T-helper 1 cell (primary cell): ENCODE measurements at regions not wholly inside any gene's neighbourhood (a gene's known extent, or its start where the extent isn't known, plus 50 kb on each side); places are given as distances from the start of the nearest gene placed in this dataset.
"Not testable (repeated sequence)": the region's sequence is repeated elsewhere in the genome, so short reads cannot be mapped to it uniquely, and the experiment has no call there.

Experiments used
- DNase-seq, 5 donors: peaks; one replicate each; pipeline ENCODE4 v3.0.0-alpha.2; 2012 to 2020

DNA sequence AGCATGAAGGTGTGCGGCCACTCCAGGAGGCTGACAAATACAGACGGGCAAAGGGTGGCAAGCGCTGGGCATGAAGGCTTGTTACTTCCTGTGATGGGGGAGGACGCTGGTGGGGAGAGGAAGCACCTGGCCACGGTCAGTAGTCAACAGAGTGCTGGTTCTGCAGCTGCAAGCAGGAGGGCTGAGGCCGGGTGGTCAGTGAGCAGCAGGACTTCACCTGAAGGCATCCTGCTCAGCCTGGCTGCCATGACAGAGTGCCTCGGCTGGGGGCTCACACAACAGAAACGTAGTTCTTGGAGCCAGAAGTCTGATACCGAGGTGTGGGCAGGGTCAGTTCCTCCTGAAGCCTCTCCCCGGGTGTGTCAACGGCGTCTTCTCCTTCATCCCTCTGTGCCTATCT is 118.6 kb upstream of the IRX4 start:
- DNase-seq, result no peak

DNA sequence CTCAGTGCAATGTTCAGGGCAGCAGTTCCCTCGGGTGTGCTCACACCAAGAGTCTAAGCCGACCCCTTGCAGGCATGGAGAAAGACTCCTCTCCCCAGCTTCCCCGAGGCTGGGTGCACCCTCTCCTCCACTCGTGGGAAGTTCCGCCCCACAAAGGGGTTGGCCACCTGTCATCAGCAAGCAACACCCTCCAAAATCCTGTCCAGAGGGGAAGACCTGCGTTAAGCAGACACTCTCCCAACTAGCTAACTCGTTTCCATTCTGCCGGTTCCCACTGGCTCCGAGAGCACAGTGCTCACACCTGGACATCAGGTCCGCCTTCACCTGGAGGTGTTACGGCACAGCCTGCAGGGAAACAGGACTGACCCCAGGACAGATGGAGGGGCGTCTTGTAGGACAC is 117.9 kb upstream of the IRX4 start:
- no peak for DNase-seq

DNA sequence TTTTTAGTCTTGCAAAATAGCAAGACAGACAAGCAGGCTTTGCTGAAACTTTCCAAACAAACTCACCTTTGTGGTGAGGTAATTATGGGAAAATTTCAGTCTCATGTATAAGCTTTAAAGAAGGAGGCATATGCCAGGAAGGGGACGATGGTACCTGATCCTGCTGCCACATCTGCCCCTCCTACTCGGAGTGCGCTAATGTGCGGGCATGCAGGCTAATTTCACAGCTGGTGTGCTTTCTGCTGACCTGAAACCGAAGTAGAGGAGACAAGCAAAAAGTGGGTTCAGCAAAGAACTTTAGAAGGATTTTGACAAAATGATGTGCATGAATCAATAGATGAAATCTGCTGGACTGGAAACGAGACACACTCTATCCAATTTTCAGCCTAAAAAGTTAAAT is 117.1 kb upstream of the IRX4 start:
- no peak for DNase-seq

DNA sequence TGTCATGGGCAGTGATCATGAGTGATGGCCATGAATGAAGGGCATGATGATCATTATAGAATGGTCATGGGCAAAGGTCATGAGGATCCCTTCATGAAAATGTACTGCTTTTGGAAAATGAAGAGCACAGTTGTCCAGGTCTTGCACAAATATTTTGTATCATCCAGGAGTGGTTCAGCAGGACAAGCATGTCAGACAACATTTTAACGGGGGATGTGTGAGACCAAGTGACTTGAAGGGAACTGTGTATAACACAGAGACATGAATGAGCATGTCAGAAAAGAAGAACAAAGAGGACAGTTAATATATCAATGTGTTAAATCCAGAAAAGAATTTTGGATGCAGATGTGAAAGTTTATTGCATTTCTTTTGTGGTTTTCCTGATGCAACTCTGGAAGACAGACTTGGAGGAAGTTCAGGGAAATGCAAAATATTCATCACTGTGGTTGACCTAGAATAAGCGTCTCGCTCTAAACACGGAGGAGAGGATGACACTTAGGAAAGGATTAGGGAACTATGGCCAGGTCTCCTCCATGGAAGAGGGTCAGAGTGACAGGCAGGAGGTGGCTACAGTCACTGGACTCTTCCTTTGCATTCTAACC is 116.1 kb upstream of the IRX4 start:
- no peak for DNase-seq

DNA sequence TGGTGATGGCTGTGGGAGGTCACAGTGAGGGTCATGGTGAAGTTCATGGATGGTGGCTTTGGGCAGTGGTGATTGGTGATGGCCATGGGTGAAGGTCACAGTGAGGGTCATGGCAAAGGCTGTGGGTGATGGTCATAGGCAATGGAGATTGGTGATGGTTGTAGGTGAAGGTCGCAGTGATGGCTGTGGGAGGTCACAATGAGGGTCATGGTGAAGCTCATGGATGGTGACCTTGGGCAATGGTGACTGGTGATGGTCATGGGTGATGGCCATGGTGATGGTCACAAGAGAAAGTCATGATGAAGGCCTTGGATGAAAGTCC is 115.6 kb upstream of the IRX4 start:
- no peak for DNase-seq

DNA sequence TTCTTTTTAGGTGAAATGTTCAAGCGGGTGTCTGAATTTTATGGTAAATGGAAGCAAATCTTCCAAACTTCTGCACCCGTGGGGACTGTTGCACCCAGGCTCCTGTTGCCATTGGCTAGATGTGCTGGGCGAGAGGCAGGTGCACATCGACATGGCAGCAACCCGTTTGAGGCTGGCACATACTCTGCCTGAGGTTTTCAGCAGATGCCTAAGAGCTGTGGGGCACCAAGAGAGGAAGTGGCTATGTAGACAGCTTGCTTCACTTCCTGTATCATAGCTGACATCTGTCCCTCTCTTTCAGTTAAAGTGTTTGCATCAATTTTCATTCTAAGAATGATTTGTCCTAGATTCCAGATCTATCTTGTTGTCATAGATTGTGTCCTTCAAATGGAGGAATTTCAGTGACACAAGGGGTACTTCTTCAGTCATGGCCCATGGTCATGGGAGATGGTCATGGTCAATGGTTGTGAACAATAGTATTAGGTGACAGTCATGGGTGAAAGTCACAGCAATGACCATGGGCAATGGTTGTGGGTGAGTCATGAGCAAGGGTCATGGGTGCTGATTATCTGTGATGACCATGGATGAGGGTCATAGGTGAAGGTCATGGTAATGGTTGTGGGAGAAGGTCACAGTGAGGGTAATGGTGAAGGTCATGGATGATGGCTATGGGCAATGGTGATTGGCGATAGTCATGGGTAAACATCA is 115.1 kb upstream of the IRX4 start:
- peak in 1 of 5 donors; percentile 4 for DNase-seq

DNA sequence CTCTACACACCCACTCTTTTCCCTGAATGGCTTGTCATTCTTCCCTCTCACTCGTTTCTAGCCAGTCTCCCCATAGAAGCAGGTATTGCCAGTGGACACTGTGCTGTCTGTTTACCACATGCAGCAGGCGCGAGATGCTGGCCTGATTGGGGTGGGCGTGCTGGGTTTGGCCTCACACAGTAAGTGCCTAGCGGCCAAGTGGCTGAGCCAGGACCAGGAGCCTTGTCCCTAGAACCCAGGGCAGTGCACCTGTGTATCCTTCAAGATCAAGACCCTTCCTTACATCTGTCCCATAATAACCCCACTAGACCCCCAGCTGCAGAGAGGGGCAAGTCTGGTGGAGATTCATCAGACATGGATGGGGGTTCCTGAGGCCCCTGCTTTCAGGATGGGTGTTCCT is 112.8 kb upstream of the IRX4 start:
- DNase-seq, result no peak

DNA sequence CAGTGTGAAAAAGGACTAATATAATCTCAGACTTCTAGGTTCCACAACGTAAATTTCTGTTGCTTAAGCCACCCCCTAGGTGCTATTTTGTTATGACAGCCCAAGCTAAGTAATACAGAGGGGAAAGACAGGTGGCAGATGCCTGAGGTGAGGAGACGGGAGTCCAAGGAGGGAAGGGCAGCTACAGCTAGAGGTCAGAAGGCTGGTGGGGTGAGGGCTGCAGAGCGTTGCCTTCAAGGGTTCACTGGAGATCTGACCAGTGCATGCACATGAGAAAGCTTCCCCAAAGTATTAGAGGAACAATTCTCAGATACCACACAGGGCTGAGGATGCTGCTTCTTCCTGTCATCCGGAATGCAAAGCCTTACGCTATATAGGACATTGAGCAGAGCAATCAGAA is 104.7 kb upstream of the IRX4 start:
- DNase-seq, result no peak

DNA sequence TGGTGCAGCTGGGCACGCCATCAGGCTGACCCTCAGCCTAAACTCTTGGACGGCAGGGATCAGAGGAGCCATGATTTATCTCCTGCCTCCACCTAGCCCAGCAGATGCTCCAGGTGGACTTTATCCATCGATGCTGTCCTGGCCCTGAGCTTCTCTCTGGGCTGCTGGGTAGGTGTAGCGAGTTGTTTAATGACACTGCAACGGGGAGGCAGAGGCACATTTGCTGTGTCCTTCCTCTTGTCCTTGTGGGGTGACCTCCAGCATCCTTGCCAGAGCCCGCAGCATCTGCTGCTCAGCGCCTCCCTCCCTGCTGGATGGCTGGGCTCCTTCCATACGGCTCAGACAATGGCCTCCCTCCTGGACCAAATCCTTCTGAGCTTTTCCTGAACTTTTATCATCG is 103.1 kb upstream of the IRX4 start:
- no peak for DNase-seq

DNA sequence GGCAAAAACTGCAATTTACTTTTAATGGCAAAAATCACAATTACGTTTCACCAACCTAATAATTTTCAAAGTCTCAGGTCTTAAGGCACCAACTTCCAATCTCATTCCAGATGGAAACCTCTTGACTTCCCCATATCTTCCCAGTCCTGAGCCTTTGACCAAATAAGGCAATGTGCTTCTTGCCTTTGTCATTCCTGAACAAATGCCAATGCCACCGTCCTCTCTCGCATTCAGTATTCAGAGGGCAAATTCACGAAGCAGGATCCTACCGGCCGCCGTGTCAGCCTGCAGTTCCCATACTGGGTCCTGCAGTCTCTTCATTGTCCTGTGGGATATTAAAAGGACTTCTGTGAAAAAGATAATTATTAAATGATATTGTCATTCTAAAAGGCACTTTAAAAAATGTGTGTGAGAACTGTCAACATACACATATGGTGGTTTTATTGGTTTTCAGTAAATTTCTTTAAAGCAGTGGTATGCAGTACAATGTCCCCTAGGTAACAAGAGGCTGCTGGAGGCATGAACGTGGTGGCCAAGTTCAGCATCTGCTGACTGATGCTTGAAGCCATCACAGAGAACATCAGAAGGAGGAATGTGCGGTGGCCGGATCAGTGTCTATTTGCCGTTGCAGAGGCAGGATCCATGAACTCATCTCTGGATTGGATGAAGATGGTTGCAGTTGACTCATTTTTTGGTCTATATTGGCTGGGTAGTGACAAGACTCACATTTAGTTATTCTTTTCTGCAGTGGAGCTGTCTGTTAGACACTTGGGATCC is 101.4 kb upstream of the IRX4 start:
- no peak for DNase-seq

DNA sequence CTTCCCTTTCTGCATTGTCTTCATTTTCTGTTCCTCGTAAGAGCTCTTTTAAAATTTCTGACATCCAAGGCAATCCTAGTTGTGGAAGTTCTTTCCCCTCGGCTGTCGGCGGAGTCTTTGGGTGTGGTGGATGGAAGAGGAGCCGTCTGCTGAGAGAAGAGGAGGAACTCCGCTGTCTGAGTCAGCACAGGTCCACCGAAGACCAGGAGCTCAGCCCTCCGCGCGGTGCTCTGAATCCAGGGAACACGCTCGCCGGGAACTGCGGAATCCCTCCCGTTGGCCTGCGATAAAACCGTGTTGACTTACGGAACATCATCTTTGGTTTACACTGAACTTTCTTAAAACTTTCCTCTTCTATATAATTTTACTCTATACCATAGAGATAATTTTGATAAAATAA is 100.7 kb upstream of the IRX4 start:
- no peak for DNase-seq

DNA sequence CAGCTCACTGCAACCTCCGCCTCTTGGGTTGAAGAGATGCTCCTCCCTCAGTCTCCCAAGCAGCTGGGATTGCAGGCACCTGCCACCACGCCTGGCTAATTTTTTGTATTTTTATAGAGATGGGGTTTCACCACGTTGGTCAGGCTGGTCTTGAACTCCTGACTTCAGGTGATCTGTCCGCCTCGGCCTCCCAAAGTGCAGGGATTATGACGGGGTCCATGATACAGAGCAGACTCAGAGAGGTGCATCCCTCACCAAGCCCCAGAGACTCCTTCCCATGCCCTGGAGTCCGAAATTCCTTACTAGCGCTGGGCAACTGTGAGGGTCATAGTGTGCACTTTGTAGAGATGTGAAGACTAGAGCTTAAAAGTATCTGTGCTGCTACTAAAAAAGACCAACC is 99.8 kb upstream of the IRX4 start:
- DNase-seq, result not testable (repeated sequence)

DNA sequence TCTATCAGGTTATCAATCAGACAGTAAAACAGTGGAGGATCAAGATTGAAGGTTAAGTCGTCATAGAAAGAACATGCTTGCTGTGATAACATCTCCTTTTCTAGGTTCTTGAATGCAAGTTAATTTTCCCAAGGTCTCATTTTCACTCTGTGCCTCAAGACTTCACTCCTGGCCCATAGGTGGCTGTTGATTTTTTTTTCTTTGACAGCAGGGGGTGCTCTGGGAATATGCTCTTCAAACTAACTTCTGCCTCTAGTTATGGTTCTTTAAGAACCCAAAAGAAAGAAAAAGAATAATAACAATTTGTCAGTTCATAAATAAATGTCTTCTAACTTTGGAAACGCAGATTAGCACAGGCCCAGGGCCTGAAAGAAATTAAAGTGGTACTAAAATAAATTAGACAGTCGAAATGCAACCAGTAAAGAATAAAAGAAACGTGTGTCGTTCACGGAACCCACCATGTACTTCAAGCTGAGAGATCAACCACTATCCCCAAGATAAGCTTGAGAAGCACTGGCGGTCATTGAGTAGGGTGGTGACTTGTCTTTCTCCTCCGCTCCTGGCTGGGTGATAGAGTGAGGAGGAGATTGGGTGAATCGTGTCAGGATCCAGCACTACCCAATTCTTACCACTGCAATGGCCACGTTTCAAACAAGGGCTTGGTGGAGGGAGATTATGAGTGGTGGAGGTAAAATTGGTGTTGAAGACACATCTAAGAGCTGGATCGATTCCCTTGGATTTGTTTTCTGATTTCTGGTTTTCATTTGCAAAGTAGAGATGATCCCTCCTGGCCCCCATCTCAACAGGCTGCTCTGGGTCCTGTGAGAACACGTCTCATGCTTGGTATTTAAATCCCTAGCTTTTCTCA is 93.4 kb upstream of the IRX4 start:
- DNase-seq, result no peak

DNA sequence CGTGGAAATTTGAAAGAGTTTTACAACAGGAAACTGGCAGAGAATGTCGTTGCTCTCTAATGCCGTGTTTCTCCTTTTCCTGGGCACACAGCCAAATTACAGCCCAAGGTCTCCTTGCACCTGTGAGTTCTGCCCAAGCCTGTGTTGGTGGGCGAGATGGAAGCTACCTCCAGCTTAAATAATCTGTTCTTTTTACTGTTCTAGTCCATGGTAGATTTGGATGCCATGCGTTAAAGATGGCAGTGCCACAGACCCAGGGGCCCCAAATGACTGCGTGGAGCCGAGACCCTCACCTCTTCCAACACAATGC is 92.6 kb upstream of the IRX4 start:
- DNase-seq, result no peak

DNA sequence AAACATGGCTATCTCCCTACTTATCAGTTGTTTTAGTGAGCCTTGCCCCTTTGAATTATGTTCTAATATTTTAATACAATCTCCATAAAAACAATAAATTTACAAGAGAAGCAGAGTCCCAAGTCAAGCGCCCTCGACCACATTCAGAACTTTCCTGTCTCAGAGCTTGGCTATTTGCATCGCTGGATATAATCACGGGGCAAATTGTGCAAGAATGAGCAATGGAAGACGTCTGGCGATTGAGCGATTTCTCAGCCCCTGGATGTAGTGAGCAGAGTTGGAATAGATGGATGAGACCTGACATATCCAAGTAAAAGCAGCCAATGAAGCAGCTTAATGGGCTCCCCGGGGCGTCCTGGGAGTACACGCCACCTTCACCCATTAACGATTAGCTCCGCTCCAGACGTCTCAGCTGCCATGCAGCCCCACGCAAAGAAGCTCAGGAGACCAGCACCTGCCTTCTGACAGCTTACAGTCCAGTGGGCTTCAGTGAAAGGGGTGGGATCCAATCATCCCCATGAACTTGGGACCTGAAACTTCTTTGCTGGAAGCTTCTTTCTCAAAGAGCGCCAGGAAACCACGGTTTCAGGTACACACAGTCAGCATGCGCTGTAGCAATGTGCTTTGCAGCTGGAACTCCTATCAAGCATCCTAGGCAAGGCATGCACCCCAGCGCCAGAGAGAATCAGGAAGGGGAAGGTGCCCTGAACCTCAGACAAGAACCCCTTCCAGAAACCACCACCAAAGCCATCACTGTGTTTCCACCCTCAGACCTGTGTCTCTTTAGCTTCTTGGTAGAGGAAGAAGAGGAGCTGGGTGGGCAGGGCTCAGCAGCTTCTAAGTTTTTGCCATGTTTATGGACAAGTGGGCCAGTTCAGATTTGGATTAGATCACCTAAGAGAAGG is 92.0 kb upstream of the IRX4 start:
- no peak for DNase-seq

DNA sequence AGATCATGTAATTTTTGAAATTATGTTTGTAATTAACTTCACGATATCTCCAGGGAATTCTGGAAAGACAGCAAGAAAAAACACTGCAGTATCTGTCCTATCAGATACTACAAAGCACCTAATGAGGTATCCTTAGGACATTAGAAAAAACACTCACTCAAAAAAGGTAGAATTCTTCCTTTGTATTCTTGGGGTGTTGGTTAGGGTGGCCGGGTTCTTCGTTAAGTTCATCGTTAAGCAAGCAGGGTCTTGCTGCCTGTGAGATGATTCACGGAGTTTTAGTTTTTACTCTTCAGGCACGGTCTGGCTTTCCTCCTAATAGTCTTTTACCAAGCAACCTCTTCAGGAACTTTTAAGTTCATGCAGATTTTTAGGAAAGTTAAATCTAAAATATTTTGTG is 91.4 kb upstream of the IRX4 start:
- DNase-seq, result no peak

DNA sequence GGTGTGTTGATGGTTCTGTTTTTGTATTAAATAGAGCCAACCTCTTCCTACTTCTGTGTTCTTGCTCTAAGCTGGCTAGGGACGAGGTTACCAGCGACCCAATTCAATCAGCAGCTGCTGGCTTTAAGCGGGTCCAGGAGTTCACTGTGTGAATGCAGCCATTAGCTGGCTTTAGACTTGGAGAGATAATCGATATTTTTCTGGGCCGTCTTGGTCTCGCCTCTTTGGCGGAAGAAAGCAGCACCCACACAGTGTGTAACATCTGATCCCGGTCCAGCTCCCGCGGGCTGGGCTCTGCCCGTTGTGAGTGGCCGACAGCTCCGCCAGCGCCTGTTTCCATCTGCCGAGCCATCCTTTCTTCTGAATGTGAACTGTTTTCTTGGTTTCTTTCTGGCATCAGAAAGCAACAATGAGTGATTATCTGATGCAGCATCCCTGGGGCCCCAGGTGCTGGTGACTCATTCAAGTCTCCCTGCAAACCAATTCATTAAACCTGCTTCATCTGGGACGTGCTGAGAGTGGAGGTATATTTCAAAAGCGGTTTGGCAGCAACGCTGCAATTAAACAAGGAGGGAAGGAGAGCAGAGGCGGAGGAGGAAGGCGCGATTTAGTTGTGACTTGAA is 90.8 kb upstream of the IRX4 start:
- DNase-seq, result no peak

DNA sequence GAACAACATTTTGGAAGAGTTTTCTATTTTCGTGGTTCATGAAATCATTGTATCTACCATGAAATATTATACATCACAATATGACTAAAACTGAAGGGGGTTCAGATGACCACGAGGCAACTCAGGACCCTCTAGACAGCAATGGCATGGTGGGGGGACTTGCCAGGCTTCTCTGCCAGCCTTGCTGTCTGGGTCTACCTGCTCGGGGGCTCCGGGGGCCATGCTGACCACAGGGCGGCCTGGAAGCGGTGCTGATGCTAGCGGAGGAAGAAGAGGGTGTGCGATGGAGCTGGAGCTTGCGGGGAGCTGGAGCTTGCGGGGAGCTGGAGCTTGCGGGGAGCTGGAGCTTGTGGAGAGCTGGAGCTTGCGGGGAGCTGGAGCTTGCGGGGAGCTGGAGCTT is 89.2 kb upstream of the IRX4 start:
- DNase-seq, result no peak

DNA sequence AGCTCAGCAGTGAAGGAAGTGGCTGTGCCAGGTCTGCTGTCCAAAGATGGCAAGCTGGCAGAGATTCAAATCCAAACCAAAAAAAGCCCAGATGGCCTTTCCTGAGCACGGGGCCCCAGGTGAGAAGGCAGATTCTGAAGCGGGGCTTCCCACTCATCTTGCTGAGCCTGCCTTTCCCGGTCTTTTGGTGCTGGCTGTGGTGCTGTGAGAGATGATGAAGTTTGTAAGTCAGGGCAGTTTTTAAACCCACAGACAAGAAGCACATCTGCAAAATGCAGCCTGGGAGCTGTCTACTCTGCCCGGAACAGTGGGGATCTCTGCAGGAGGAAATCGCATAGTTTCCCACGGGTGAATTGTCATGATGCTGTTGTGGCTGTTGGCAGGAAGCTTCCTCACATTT is 85.0 kb upstream of the IRX4 start:
- DNase-seq, result no peak

DNA sequence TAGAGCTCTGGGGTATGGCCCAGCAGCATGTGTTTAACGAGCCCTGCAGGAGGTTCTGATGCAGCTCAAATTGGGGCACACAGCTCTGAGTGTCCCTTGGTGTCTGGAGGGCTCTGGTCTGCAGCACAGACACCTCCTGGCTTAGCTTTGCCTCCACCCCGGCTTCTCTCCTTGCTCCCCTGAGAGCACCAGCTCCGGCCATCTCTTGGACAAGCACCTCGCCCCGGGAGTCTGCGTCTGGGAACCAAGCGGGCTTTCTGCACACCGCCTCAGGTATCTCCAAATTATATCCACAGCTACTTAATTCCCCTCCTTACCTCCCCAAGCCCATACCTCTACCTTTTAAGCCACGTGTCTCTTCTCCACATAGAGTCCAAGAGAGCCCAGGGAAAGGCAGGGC is 83.7 kb upstream of the IRX4 start:
- no peak for DNase-seq

DNA sequence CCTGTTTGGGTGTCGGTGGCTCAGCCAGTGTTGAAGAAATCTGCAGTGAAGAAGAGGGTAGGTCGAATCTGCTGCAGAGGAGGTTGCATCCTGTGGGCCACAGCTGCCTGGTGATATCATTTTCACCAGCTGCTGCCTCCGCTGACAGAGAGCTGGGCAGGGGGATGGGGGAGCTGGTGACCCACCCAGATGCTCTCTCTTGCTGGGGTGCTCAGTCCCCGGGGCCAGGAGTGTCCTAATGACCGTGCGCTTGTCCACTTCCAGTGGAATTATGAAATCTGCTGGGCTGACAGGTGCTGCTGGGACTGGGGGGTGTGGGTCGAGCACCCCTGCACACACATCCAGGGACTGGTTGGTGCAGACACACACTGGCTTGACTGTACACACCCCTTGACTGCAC is 83.2 kb upstream of the IRX4 start:
- DNase-seq, result no peak

DNA sequence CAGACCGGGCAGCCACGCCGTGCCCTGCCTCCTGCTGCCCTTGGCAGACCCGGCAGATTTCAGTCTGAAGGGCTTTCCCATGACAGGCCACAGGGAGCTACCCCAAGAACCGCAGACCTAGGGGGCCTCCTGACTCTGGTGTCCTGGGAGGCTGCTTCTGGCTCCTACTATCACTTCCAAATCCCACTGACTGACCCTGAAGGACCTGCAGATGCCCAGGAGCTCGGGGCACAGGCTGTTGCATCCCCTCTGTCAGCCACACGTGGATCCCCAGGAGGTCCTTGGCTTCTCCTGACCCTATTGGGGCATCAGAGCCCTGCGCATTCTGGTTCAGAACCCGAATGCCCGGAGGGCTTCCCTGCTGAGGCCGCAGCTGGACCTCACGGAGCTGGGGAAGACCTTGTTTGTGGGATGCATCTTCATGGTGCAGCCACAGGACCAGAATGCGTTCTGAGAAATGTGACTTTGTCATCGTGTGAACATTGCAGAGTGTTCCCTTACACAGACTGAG is 81.3 kb upstream of the IRX4 start:
- no peak for DNase-seq
